HUES6 (cell line): ENCODE measurements at regions not wholly inside any gene's neighbourhood (a gene's known extent, or its start where the extent isn't known, plus 50 kb on each side); places are given as distances from the start of the nearest gene placed in this dataset.
"Not testable (repeated sequence)": the region's sequence is repeated elsewhere in the genome, so short reads cannot be mapped to it uniquely, and the experiment has no call there.

Experiments
- H3K27ac ChIP-seq: 2 replicates; pipeline ENCODE4 v1.7.0; 2013; ENCODE audit warnings: low read depth, mild to moderate bottlenecking, low read length, inconsistent platforms
- H3K27me3 ChIP-seq: 2 replicates; pipeline ENCODE4 v1.6.1; 2013; ENCODE audit warnings: low read length; ENCODE audit not compliant: control insufficient read depth, insufficient read depth
- H3K36me3 ChIP-seq: 2 replicates; pipeline ENCODE4 v1.6.1; 2013; ENCODE audit warnings: low read length; ENCODE audit not compliant: control insufficient read depth, insufficient read depth
- H3K4me1 ChIP-seq: 2 replicates; pipeline ENCODE4 v1.6.1; 2013; ENCODE audit warnings: low read length; ENCODE audit not compliant: control insufficient read depth, insufficient read depth
- H3K4me3 ChIP-seq: 2 replicates; pipeline ENCODE4 v1.5.1; 2013; ENCODE audit warnings: low read depth, low read length
- H3K9ac ChIP-seq: one replicate; pipeline ENCODE4 v1.6.1; 2013; ENCODE audit warnings: mild to moderate bottlenecking, low read length
- H3K9me3 ChIP-seq: 2 replicates; pipeline ENCODE4 v1.6.1; 2013; ENCODE audit warnings: low read depth, low read length; ENCODE audit not compliant: control insufficient read depth, insufficient read depth

DNA sequence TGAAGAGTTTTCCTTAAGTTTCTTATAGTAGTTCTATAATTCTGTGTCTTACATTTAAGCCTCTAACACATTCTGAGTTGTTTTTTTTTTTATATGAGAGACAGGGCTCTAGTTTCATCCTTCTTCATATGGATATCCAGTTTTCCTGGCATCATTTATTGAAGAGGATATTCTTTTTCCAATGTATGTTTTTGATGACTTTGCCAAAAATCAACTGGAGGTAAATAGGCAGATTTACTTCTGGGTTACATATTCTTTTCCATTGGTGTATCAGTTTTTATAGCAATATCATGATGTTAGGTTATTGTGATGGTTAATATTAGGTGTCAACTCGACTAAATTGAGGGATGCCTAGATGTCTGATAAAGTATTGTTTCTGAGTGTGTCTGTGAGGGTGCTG lies 650.7 kb upstream of the GRID2 start:
- no peaks in the 10 kb centered on the region; the same call in 1 of the 2 replicates for H3K9me3 ChIP-seq
- no peak overlapping the region for H3K9ac ChIP-seq
- peaks cover 3% of the 10 kb centered on the region; the same call in 1 of the 2 replicates for H3K36me3 ChIP-seq
- no peak overlapping the region for H3K4me3 ChIP-seq
- H3K27ac ChIP-seq = no peak overlapping the region
- no peaks in the 10 kb centered on the region for H3K4me1 ChIP-seq
- H3K27me3 ChIP-seq = no peaks in the 10 kb centered on the region

- Histone ChIP-seq H3K9me3 (peaks cover 20% of the 10 kb centered on the region), H3K9ac (no peak overlapping the region)
These were observed 622.7 kb upstream of the GRID2 start for GRCh38 chr4:91681091-91681490.

DNA sequence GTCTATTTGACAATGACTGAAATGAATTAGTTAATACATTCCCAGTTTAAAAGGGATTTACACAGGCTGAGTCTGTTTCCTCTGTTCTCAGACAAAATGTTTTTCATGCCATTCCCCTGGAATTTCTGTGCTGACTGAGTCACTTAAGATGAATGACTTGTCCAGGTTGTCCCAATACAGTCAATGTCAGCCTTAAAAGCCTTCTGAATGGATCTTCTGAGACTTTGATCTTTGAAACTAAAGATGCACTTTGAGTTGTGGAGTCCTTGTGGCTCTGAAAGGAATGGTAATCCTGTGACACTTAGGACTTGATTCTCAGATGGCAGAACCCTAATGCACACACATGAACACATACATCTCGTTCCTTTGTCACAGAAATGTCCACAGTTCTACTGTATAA lies 622.2 kb upstream of the GRID2 start:
- H3K4me1 ChIP-seq = no peaks in the 10 kb centered on the region
- peaks cover 20% of the 10 kb centered on the region for H3K9me3 ChIP-seq
- no peaks in the 10 kb centered on the region for H3K36me3 ChIP-seq
- no peak overlapping the region for H3K27ac ChIP-seq
- H3K4me3 ChIP-seq = no peak overlapping the region
- H3K27me3 ChIP-seq = no peaks in the 10 kb centered on the region
- H3K9ac ChIP-seq = no peak overlapping the region

More at GRCh38 chr4:91681091-91681490, 622.7 kb upstream of the GRID2 start:
- Histone ChIP-seq H3K4me3 (no peak overlapping the region), H3K27me3 (no peaks in the 10 kb centered on the region), H3K4me1 (no peaks in the 10 kb centered on the region), H3K27ac (no peak overlapping the region), H3K36me3 (no peaks in the 10 kb centered on the region)

- Histone ChIP-seq H3K27me3 (no peaks in the 10 kb centered on the region), H3K27ac (no peak overlapping the region), H3K36me3 (no peaks in the 10 kb centered on the region), H3K9ac (no peak overlapping the region), H3K9me3 (no peaks in the 10 kb centered on the region), H3K4me3 (no peak overlapping the region), H3K4me1 (no peaks in the 10 kb centered on the region)
These were observed 618.8 kb upstream of the GRID2 start for GRCh38 chr4:91684955-91685354.

- no peak overlapping the region for H3K4me3 ChIP-seq
- H3K36me3 ChIP-seq = no peaks in the 10 kb centered on the region
- no peak overlapping the region for H3K27ac ChIP-seq
- no peak overlapping the region for H3K9ac ChIP-seq
- no peaks in the 10 kb centered on the region for H3K27me3 ChIP-seq
- H3K9me3 ChIP-seq = no peaks in the 10 kb centered on the region
- H3K4me1 ChIP-seq = no peaks in the 10 kb centered on the region
These were observed 615.4 kb upstream of the GRID2 start for GRCh38 chr4:91688413-91688812.

GRCh38 chr4:91699691-91700090 lies 604.1 kb upstream of the GRID2 start:
- H3K4me3 ChIP-seq, H3K27me3 ChIP-seq, H3K27ac ChIP-seq, H3K4me1 ChIP-seq, H3K9ac ChIP-seq, H3K36me3 ChIP-seq: not testable (repeated sequence)
- H3K9me3 ChIP-seq = peaks cover 21% of the 10 kb centered on the region

- no peaks in the 10 kb centered on the region for H3K9me3 ChIP-seq
- H3K4me1 ChIP-seq = no peaks in the 10 kb centered on the region
- H3K27ac ChIP-seq = no peak overlapping the region
- H3K27me3 ChIP-seq = no peaks in the 10 kb centered on the region
- no peaks in the 10 kb centered on the region for H3K36me3 ChIP-seq
- no peak overlapping the region for H3K4me3 ChIP-seq
- no peak overlapping the region for H3K9ac ChIP-seq
These were observed 573.9 kb upstream of the GRID2 start for GRCh38 chr4:91729851-91730250.

DNA sequence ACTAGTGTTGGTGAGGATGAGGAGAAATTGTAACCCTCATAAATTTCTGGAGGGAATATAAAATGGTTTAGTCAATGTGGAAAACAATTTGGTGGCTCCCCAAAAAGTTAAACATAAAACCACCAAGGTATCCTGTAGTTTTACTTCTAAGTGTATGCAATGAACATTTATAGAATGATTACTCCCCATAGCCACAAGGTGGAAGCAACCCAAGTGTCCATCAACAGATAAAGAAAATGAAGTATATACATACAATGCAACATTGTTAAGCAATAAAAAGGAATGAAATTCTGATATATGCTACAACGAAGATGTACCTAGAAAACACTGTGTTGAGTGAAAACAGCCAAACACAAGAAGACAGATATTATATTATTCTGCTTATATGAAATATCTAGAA lies 569.1 kb upstream of the GRID2 start:
- no peaks in the 10 kb centered on the region for H3K9me3 ChIP-seq
- no peaks in the 10 kb centered on the region for H3K27me3 ChIP-seq
- no peak overlapping the region for H3K9ac ChIP-seq
- H3K36me3 ChIP-seq = no peaks in the 10 kb centered on the region
- H3K27ac ChIP-seq = no peak overlapping the region
- H3K4me3 ChIP-seq = no peak overlapping the region
- H3K4me1 ChIP-seq = no peaks in the 10 kb centered on the region

DNA sequence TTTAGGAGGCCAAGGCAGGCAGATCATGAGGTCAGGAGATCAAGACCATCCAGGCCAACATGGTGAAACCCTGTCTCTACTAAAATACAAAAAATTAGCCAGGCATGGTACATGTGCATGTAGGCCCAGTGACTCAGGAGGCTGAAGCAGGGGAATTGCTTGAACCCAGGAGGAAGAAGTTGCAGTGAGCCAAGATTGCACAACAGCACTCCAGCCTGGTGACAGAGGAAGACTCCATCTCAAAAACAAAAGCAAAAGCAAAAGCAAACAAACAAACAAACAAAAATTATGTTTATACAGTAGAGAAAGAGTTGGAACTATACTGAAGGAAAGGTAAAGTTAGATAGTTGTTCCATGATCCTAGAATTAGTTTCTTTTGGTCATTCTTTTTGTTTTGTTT lies 564.9 kb upstream of the GRID2 start:
- not testable (repeated sequence) for H3K36me3 ChIP-seq, H3K9me3 ChIP-seq, H3K27ac ChIP-seq, H3K9ac ChIP-seq, H3K27me3 ChIP-seq, H3K4me1 ChIP-seq, H3K4me3 ChIP-seq

- Histone ChIP-seq H3K27ac (no peak overlapping the region), H3K9ac (no peak overlapping the region), H3K4me1 (no peaks in the 10 kb centered on the region), H3K27me3 (no peaks in the 10 kb centered on the region), H3K9me3 (no peaks in the 10 kb centered on the region), H3K4me3 (no peak overlapping the region), H3K36me3 (no peaks in the 10 kb centered on the region)
These were observed 557.2 kb upstream of the GRID2 start for GRCh38 chr4:91746551-91746950.

DNA sequence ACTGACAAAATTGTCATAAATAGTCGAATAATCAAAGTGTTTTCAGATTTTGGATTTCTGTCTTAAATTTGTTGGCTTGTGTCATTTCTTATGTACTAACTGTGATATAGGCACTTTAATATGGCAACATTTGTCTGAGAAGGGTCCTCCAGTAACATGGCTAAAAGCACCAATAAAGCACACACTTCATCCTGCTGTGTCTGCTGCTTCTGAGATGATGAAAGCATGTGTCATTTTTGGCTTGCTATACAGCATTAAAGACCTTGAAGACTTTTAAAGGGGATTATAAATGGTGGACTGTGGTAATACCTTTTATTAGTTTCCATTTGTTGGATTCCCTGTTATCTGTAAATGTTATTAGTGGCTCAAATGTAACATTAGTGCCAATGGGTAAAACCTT lies 551.8 kb upstream of the GRID2 start:
- H3K4me1 ChIP-seq = no peaks in the 10 kb centered on the region
- no peaks in the 10 kb centered on the region for H3K36me3 ChIP-seq
- H3K27ac ChIP-seq = no peak overlapping the region
- H3K9ac ChIP-seq = no peak overlapping the region
- no peaks in the 10 kb centered on the region for H3K27me3 ChIP-seq
- no peaks in the 10 kb centered on the region for H3K9me3 ChIP-seq
- no peak overlapping the region for H3K4me3 ChIP-seq

- H3K9me3 ChIP-seq = no peaks in the 10 kb centered on the region
- no peaks in the 10 kb centered on the region for H3K36me3 ChIP-seq
- H3K4me3 ChIP-seq = no peak overlapping the region
- H3K27ac ChIP-seq = no peak overlapping the region
- no peaks in the 10 kb centered on the region for H3K27me3 ChIP-seq
- H3K4me1 ChIP-seq = no peaks in the 10 kb centered on the region
- no peak overlapping the region for H3K9ac ChIP-seq
These were observed 549.0 kb upstream of the GRID2 start for GRCh38 chr4:91754716-91755115.
